ENCODE measurements at regions not wholly inside any gene's neighbourhood (a gene's known extent, or its start where the extent isn't known, plus 50 kb on each side); places are given as distances from the start of the nearest gene placed in this dataset.

DNA sequence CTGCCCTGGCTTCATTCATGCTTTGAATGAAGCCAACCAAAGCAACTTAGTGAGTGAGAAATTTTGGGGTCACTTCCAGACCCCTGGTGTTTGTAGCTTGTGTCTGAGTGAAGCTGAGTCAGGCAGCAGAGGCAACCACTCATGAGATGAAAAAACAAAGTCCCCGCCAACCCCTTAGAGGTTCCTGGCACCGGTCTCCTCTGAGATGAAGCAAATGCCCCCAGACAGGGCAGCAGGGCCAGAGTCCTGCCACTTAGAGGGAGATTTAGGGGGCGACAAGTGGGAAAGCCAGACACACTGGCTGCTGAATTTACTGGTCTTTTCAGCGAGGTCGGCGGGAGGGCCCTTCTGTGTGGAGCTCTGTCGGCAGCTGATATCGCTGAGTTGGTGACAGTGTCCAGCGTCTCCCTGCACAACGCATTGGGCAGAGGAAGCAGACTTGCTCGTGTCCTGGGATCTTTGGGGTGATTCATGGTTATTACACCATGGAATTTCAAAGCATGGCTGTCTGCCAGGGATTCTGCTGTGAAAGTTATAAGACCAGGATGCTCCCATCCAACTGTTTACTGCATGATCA is 482.6 kb downstream of the MIAT start:
- Histone ChIP-seq H3K27me3 (no peaks in the 10 kb centered on the region), H3K4me3 (no peak overlapping the region), H3K36me3 (no peaks in the 10 kb centered on the region), H3K9me3 (peaks cover 7% of the 10 kb centered on the region)
- DNase-seq: peak; percentile 88

DNA sequence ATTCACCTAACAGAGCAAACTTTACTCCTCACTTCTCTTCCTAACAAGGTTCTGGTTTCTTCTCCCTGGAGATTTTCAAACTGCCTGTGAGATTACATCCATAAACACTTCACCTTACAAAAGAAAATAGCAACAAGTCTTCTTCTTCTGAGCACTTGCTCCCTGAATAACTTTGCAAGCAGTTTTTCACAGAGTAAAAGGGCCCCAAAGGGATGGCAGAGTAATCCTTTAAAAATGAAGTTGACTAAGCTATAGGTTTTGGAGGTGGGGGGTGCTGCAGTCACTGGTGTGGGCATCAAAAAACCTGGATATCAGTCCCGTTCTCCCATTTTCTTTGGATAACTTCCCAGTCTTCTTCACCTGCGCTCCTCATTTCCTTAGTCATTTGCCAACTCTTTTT is 484.9 kb downstream of the MIAT start:
- Histone ChIP-seq H3K27me3 (no peaks in the 10 kb centered on the region), H3K9me3 (no peaks in the 10 kb centered on the region), H3K4me3 (no peak overlapping the region), H3K36me3 (no peaks in the 10 kb centered on the region)
- DNase-seq: no peak

DNA sequence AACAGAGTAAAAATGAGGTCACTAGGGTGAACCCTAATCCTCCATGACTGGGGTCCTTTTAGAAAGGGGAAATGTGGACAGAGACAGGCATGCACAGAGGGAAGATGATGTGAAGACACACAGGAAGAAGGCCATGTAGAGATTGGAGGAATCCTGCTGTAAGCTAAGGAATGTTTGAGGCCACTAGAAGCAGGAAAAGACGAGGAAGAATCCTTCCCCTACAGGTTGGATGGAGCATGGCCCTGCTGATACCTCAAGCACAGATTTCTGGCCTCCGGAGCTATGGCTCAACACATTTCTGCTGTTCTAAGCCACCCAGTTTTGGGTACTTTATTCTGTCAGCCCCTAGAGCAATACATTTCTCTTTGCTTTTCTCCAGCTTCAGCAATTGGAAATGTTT is 486.9 kb downstream of the MIAT start:
- Histone ChIP-seq H3K36me3 (no peaks in the 10 kb centered on the region), H3K27me3 (no peaks in the 10 kb centered on the region), H3K9me3 (no peaks in the 10 kb centered on the region; the same call in 1 of the 2 replicates), H3K4me3 (no peak overlapping the region)
- no peak for DNase-seq

DNA sequence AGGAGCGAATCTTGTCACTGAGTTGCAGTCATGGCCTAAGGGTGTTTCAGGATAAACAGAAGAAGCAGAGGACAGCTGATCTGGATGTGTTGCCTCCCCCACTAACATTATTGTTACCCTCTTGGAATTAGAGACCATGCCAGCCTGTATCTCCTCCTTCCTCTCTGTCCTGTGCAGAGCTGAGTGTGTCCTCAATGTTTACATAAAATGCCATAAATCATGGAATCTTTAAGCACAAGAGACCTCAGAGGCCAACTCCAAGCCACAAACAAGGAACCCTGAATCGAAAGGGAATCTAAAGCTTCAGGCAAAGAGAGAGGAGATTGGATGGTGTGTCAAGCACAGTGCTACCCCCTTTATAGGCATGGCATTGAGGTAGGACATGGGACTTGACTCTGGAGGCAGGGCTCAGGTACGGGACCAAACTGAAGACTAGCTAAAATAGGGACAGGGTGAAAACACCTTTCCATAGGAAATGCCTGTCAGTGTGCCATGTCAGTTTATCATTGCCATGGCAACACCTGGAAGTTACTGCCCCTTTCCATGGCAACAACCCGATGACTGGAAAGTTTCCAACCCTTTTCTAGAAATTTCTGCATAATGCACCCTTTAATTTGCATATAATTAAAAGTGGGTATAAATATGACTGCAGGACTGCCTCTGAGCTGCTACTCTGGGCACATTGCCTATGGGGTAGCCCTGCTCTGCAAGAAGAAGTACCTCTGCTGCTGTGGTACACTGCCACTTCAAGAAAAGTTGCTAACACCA is 489.7 kb downstream of the MIAT start:
- Histone ChIP-seq H3K9me3 (no peaks in the 10 kb centered on the region; the same call in 1 of the 2 replicates), H3K4me3 (no peak overlapping the region), H3K36me3 (no peaks in the 10 kb centered on the region), H3K27me3 (no peaks in the 10 kb centered on the region)
- no peak for DNase-seq

DNA sequence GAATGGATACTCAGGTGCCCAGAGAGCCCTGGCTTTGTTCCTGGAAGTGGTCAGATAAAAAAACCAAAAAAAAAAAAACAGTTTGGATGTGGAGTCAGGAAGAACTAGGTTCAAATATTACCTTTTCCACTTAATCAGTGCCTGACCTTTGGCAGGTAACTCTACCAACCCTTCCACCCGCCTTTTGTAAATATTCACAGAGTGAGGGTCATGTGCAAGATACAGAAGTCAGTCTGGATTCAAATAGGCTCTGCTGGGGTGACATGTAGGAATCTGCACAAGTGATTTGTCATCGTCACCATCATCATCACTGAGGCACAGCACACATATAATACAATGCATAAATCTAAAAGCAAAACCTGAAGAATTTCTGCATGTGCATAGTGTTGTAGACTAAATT is 490.7 kb downstream of the MIAT start:
- Histone ChIP-seq H3K9me3 (peaks cover 3% of the 10 kb centered on the region), H3K27me3 (no peaks in the 10 kb centered on the region), H3K4me3 (no peak overlapping the region), H3K36me3 (no peaks in the 10 kb centered on the region)
- DNase-seq: no peak

DNA sequence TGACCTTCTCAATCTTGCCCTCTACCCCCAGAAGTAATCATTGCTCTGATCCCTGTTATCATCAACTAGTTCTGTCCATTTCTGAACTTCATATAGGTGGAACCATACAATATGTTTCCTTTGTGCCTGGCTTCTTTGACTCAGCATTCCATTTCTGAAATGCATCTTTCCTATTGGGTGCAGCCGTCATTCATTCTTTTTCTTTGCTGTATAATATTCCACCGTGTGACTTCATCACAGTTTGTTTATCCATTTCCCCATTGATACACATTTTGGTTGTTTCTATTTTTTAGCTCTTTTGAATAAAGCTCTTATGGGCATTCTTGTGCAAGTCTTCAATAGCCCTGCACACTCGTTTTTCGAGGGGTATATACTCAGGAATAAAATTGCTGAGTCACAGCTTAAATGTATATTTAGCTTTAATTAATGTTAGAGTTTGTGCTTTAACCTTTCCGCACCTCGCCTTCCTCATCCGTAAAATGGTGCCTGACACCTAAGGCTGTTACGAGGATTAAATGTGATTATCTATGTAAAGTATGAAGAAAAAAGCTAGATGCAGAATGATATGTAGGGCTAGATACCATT is 491.6 kb downstream of the MIAT start:
- Histone ChIP-seq H3K36me3 (no peaks in the 10 kb centered on the region), H3K4me3 (no peak overlapping the region), H3K27me3 (no peaks in the 10 kb centered on the region), H3K9me3 (peaks cover 6% of the 10 kb centered on the region)
- DNase-seq: no peak

DNA sequence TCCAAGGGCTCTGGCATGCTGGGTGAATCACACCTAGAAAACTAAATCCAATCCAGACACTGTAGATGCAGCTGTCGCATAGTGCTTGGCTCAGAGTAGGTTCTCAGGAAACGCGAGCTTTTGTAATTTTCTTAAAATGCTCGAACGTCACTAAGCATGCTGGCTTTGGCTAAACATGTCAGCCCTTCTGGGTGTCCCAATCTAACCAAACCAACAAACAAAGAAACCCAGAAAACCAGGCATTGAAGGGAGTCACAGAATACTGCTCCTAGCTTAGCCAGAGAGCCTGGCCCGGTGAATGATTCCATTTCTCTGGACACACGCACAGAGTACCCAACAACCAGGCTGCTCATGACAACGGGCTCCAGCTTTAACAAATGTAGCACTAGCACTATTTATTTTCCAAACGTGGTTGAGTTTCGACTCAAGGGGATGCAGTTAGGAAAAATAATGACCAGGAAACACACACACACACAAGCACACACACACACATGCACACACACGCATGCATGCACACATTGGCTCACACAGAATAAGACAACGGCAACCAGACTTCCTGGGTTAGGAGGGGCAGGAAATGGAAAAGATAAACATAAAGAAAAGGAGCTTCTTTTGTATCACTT is 492.6 kb downstream of the MIAT start:
- Histone ChIP-seq H3K27me3 (no peaks in the 10 kb centered on the region), H3K4me3 (no peak overlapping the region), H3K36me3 (no peaks in the 10 kb centered on the region), H3K9me3 (peaks cover 6% of the 10 kb centered on the region)
- DNase-seq: no peak

DNA sequence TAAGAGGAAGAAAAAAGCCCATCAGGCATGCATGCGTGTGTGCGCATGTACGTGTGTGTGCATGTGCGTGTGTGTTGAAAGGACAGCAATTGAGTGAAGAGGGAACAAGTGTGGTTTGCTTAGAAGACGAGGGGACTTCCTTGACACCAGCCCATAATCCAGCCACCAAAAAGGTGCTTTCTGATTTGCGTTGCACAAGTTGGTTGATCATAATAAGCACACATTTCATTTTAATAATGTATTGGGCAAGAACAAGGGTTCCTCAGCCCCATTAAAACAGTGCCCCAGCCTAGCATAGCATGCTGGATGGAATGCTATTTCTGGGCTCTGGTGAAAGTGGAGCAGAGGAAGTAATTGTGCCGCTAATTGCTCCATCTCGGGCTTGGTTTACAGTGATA is 493.2 kb downstream of the MIAT start:
- no peak for DNase-seq

DNA sequence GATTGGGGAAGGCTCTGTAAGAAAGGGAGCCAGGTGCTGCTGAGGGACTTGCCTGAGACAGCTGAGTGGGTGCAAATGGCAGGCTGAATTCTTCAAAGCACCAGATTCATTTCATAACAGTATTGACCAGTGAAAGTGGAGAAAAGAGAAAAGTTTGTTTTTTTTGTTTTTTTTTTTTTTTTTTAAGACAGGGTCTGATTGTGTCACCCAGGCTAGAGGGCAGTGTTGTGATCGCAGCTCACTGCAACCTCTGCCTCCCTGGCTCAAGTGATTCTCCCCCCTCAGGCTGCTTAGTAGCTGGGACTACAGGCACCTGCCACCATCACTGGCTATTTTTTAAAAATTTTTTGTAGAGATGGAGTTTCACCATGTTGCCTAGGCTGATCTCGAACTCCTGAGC is 494.0 kb downstream of the MIAT start:
- Histone ChIP-seq H3K9me3 (peaks cover 6% of the 10 kb centered on the region), H3K27me3 (no peaks in the 10 kb centered on the region), H3K4me3 (no peak overlapping the region), H3K36me3 (no peaks in the 10 kb centered on the region)
- DNase-seq: no peak

More for the DNA sequence above, 493.2 kb downstream of the MIAT start:
- Histone ChIP-seq H3K36me3 (no peaks in the 10 kb centered on the region), H3K27me3 (no peaks in the 10 kb centered on the region), H3K9me3 (peaks cover 6% of the 10 kb centered on the region), H3K4me3 (no peak overlapping the region)

DNA sequence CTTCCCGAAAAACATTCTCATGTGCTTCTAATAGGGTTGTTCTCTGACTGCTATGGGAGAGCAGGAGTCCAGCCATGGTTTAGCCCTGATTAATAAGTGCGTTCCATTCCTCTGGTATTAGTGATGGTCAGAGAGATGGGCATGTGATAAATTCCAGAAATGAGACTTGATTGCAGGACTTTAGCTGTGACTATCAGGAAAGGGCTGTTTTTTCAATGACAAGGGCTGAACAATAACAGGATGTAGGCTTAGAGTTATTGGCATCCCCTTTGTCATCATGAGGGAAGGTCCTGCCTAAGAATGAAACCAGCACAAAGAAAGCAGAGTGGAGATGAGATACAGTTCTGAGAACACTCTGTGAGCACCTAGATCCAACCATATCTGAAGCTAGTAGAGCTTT is 494.6 kb downstream of the MIAT start:
- Histone ChIP-seq H3K27me3 (no peaks in the 10 kb centered on the region), H3K4me3 (no peak overlapping the region), H3K36me3 (no peaks in the 10 kb centered on the region), H3K9me3 (peaks cover 6% of the 10 kb centered on the region)
- DNase-seq: no peak

DNA sequence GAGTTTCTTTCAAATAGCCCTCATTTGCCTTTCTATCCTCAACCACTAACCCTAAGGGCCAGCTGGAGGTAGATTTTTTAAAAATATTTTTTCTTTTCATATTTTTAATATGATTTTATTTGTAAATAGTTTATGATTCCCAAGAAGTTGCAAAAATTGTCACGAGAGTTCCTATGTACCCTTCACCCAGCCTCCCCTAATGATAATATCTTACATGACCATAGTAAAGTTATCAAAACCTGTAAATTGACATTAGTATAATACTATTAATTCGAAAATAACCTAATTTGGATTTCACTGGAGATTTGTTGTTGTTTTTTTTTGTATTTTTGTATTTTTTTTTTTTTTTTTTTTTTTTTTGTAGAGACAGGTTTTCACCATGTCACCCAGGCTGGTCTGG is 495.5 kb downstream of the MIAT start:
- Histone ChIP-seq H3K9me3 (peaks cover 6% of the 10 kb centered on the region), H3K27me3 (no peaks in the 10 kb centered on the region), H3K4me3 (no peak overlapping the region), H3K36me3 (no peaks in the 10 kb centered on the region)
- DNase-seq: no peak

DNA sequence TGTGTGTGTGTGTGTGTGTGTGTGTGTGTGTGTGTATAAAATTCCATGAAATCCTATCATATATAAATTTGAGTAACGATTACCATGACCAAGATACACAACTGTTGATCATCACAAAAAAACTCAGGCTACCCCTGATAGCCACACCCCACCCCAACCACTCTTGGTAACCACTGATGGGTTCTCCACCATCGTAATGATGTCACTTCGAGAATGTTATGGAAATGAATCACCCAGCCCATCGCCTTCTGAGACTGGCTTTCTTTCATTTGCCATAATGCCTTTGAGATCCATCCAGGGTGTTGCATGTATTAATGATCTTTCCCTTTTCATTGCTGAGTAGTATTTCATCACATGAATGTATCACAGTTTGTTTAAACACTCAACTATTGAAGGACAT is 496.0 kb downstream of the MIAT start:
- H3K4me3 ChIP-seq: no peak overlapping the region
- no peaks in the 10 kb centered on the region for H3K36me3 ChIP-seq
- DNase-seq: no peak
- no peaks in the 10 kb centered on the region for H3K27me3 ChIP-seq
- peaks cover 6% of the 10 kb centered on the region for H3K9me3 ChIP-seq

DNA sequence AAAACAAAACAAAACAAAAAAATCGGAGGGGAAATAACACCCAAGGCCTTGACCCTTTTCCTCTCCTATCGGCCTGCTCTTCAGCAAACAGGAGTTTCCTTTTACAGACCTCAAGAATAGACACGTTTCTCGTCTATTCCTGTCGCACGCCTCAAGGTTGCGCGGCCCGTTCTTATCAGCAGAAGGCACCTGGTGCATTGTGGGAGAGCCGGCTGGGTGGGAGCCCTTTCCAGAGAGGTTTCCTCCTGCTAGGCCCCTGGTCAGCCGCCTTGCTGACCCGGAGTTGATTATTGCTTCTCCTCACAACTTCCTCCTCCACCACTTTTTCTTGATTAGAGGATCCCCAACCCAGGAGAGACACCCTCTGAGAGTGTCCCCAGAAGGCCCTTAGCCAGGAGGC is 497.3 kb downstream of the MIAT start:
- no peak for DNase-seq

DNA sequence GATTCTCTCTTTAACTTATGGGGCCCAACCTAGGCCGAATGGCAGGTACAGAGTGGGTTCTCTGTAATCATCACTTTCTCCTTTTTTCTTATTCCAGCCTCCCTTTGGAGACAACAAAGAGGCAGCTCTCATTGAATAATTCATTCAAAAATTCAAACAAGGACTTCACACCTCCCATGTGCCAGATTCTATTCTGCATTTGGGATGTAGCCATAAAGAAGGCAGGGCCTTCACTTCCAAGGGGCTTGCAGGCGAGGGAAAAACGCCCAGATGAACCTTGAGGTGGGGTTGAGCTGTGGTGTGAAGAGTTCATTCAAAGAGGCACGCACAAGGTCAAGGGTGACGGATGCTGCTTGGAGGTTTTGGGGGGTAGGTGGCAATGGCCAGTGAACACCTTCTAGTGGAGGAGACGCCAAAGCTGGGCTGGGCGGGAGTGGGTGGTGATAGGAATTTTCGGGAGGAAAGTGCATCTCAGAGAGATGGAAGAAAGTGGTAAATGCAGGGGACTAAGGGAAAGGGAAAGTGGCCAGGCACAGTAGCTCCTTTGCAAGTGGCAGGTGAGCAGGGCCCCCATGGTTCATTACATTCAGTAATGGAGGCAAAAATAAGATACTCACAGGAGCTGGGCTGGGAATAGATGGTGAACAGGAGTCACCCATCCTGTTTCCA is 499.6 kb downstream of the MIAT start:
- no peak overlapping the region for H3K4me3 ChIP-seq
- peaks cover 6% of the 10 kb centered on the region for H3K9me3 ChIP-seq
- DNase-seq: no peak
- H3K27me3 ChIP-seq: no peaks in the 10 kb centered on the region
- no peaks in the 10 kb centered on the region for H3K36me3 ChIP-seq

More for the DNA sequence above, 497.3 kb downstream of the MIAT start:
- Histone ChIP-seq H3K36me3 (no peaks in the 10 kb centered on the region), H3K9me3 (peaks cover 6% of the 10 kb centered on the region), H3K27me3 (no peaks in the 10 kb centered on the region), H3K4me3 (no peak overlapping the region)

DNA sequence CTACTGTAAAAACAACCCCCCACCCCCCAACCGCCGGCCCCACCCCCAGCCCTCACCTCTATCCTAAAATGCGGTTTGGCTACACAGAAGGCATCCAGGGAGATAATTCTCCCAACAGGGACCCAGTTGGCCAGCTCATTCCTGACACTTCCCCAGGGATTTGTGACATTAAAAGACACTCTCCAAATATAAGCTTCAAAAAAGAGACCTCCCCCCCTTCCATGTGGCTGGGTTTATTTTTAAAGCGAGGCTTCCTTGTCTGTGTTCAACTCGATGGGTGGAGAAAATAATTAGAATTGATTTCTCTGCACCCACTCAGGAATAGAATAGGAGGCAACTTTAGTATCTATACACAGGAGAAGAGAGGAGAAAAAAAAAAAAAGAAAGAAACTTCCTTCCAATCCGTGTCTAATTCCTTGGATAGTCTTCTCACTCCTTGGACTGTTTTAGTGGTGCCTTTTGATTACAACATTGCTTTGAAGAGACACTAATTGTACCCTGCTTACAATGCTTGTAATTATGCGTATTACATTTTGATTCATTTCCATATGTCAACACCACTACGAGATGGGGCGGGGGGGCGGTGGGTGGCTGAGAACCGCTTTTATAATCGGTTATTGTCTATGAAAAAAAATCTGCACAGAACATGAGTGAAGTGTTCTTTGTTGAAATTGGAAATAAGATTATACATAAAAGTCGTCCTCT is 500.4 kb downstream of the MIAT start:
- no peaks in the 10 kb centered on the region for H3K36me3 ChIP-seq
- DNase-seq: no peak
- no peak overlapping the region for H3K4me3 ChIP-seq
- no peaks in the 10 kb centered on the region for H3K27me3 ChIP-seq
- 0 out of 2 replicates have a peak, but pooled peaks cover 3% of the 10 kb centered on the region for H3K9me3 ChIP-seq

DNA sequence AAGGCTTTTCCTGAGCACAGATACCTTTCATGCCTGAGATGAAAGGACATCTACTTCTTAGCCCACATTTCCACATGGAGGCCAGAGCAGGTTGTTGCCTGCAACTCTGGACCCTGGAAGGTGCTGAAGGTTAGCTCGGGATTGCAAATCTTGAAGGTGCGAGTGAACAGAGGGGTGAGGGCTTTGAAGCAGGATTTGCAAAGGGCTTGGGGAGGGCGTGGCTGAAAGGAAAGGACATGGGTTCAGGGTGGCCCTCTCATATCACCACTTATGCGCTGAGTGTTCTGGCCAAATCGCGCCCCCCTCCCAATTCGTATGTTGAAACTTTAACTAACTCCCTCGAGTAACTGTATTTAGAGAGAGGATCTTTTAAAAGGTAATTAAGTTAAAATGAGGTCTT is 501.6 kb downstream of the MIAT start:
- H3K27me3 ChIP-seq: no peaks in the 10 kb centered on the region
- no peaks in the 10 kb centered on the region for H3K36me3 ChIP-seq
- H3K4me3 ChIP-seq: no peak overlapping the region
- 0 out of 2 replicates have a peak, but pooled peaks cover 2% of the 10 kb centered on the region for H3K9me3 ChIP-seq
- DNase-seq: no peak

Data from MG63 (cell line).